SK-N-MC (cell line): ENCODE measurements at regions not wholly inside any gene's neighbourhood (a gene's known extent, or its start where the extent isn't known, plus 50 kb on each side); places are given as distances from the start of the nearest gene placed in this dataset.

Source experiments
- DNase-seq: peaks from one replicate; pipeline ENCODE4 v3.0.0-alpha.2; 2011; ENCODE audit warnings: low read depth, low spot score
- H3K27ac ChIP-seq: fragments of 200-600 bp; sonication (generic); 2 replicates; pipeline ENCODE4 v1.5.1; 2016; ENCODE audit warnings: mixed run types
- H3K36me3 ChIP-seq: fragments of 200-600 bp; sonication (generic); 2 replicates; pipeline ENCODE4 v1.6.1; 2017; ENCODE audit warnings: antibody characterized with exemption, low read length, mixed read lengths; ENCODE audit not compliant: insufficient read depth
- H3K4me3 ChIP-seq: fragments of 200-600 bp; sonication (generic); 2 replicates; pipeline ENCODE4 v1.5.1; 2016
- H3K9ac ChIP-seq: fragments of 200-600 bp; sonication (generic); 2 replicates; pipeline ENCODE4 v1.8.0; 2017; ENCODE audit warnings: mixed run types, mixed read lengths; ENCODE audit not compliant: insufficient read length
- H3K9me3 ChIP-seq: fragments of 200-600 bp; sonication (generic); 2 replicates; pipeline ENCODE4 v1.6.1; 2017; ENCODE audit warnings: low read depth, mild to moderate bottlenecking, antibody characterized with exemption, low read length, moderate library complexity, mixed read lengths
- EZH2 ChIP-seq: fragments of 200-600 bp; sonication (generic); IDR thresholded peaks from one replicate; pipeline ENCODE4 v1.6.1; 2017; ENCODE audit warnings: antibody characterized with exemption
- FOXP2 ChIP-seq: optimal IDR thresholded peaks from 2 replicates; pipeline ENCODE3; 2011; ENCODE audit warnings: mild to moderate bottlenecking, moderate library complexity; ENCODE audit not compliant: insufficient read depth; ENCODE audit errors: extremely low read length, control extremely low read depth
- POLR2AphosphoS5 ChIP-seq: IDR thresholded peaks from 2 replicates; pipeline ENCODE4 v1.6.1; 2012; ENCODE audit warnings: mild to moderate bottlenecking, low read depth, low read length, borderline replicate concordance

DNA sequence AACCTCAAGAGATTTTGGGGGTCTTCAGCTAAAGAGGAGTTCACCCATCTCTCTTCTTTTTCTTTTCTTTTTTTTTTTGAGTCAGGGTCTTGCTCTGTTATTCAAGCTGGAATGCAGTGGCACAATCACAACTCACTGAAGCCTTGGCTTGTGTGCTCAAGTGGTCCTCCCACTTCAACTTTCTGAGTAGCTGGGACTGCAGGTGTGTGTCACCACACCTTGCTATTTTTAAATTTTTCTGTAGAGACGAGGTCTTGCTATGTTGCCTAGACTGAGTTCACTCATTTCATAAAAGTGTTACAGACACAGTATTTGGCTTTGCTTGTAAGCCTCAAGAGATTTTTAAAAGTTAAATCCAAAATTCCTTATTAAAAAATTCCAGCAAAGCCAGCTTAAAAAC lies 71.7 kb downstream of the OXSM start:
- TF ChIP-seq EZH2 (no peak), POLR2AphosphoS5 (no peak)
- DNase-seq, result no peak
- H3K36me3 ChIP-seq, result no peaks in the 10 kb centered on the region
- H3K4me3 ChIP-seq, result no peak overlapping the region
- H3K27ac ChIP-seq, result no peak overlapping the region
- H3K9ac ChIP-seq, result no peak overlapping the region
- H3K9me3 ChIP-seq, result no peaks in the 10 kb centered on the region

GRCh38 chr3:25863011-25863415 lies 73.1 kb downstream of the OXSM start:
- TF ChIP-seq FOXP2 (no peak), POLR2AphosphoS5 (no peak), EZH2 (no peak)
- no peaks in the 10 kb centered on the region for H3K36me3 ChIP-seq
- no peak overlapping the region for H3K9ac ChIP-seq
- H3K4me3 ChIP-seq, result no peak overlapping the region
- DNase-seq, result no peak
- H3K27ac ChIP-seq, result no peak overlapping the region
- H3K9me3 ChIP-seq, result no peaks in the 10 kb centered on the region

DNA sequence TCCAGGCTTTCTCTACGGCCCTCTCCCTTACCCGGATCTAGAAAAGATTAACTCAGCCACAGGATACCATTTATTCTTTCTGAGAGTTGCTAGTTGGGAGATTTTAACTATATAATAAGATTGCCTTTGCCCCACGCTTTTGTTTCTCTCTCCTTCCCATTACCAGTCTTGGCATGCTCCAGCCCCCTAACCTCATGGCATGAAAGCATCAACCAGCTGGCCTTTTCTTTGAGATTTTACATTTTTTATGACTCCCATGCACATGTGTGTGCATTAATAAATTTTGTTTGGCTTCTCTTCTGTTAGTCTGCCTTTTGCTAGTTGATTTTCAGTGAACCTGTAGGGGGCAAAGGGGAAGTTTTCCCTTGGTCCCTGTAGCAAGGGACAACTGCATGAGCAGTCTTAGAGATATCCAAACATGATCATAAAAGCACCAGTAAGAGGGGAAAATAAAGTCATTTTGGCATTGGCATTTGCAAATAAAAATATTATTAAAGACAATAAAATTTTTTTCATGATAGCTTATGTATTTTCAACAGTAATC lies 73.6 kb downstream of the OXSM start:
- Histone ChIP-seq H3K36me3 (no peaks in the 10 kb centered on the region), H3K9me3 (no peaks in the 10 kb centered on the region), H3K9ac (no peak overlapping the region), H3K27ac (no peak overlapping the region), H3K4me3 (no peak overlapping the region)
- DNase-seq, result no peak
- TF ChIP-seq POLR2AphosphoS5 (no peak), FOXP2 (no peak), EZH2 (no peak)

- Histone ChIP-seq H3K27ac (no peak overlapping the region), H3K36me3 (no peaks in the 10 kb centered on the region), H3K9me3 (no peaks in the 10 kb centered on the region), H3K9ac (no peak overlapping the region), H3K4me3 (no peak overlapping the region)
- TF ChIP-seq POLR2AphosphoS5 (no peak), FOXP2 (no peak), EZH2 (no peak)
- DNase-seq, result no peak
Measured at GRCh38 chr3:25870452-25870851, 80.6 kb downstream of the OXSM start.

- no peaks in the 10 kb centered on the region for H3K36me3 ChIP-seq
- no peak for DNase-seq
- no peak overlapping the region for H3K27ac ChIP-seq
- H3K9me3 ChIP-seq, result no peaks in the 10 kb centered on the region
- H3K9ac ChIP-seq, result no peak overlapping the region
- H3K4me3 ChIP-seq, result no peak overlapping the region
- no peak for TF ChIP-seq POLR2AphosphoS5
- TF ChIP-seq EZH2, result no peak
- TF ChIP-seq FOXP2, result no peak
Measured at GRCh38 chr3:25872200-25872877, 82.4 kb downstream of the OXSM start.

DNA sequence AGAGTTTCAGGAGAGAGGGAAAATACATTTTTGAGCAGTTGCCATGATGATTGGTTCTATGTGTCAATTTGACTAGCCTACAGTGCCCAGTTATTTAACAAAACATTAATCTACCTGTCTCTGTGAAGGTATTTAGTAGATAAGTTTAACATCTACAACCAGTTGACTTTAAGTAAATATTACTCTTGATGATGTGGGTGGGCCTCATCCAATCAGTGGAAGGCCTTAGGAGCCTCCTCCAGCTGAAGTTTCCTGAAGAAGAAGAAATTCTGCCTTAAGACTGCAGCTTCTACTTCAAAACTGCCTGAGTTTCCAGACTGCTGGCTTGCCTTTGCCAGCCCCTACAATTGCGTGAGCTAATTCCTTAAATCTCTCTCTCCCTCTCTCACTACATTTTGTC lies 93.6 kb downstream of the OXSM start:
- no peak overlapping the region for H3K9ac ChIP-seq
- no peak overlapping the region for H3K4me3 ChIP-seq
- no peaks in the 10 kb centered on the region for H3K36me3 ChIP-seq
- TF ChIP-seq FOXP2 (no peak), EZH2 (no peak), POLR2AphosphoS5 (no peak)
- no peaks in the 10 kb centered on the region for H3K9me3 ChIP-seq
- H3K27ac ChIP-seq, result no peak overlapping the region
- DNase-seq, result no peak

DNA sequence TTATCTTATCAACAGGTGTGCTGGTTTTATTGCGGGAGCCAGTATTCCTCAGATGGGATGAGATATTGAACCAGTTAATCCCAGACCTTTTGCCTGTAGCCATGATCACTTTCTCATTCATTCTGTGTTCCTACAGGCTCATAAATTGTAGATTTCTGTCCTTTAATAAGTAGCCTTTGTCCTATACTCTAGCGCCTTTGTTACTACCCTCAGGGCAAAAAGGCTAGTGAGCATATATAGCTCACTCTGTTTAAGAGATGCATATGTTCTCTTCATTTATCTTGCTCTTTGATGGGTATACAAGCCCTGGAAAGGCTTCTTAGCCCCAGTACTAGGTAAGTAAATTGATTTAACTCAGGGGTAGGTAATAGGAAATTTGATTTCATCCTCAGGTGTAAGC lies 95.1 kb downstream of the OXSM start:
- no peak for TF ChIP-seq EZH2
- no peak for TF ChIP-seq FOXP2
- no peak for TF ChIP-seq POLR2AphosphoS5
- H3K4me3 ChIP-seq, result no peak overlapping the region

GRCh38 chr3:25885544-25885943 lies 95.7 kb downstream of the OXSM start:
- no peak overlapping the region for H3K27ac ChIP-seq
- H3K4me3 ChIP-seq, result no peak overlapping the region
- no peaks in the 10 kb centered on the region for H3K9me3 ChIP-seq
- no peak for DNase-seq
- TF ChIP-seq FOXP2 (no peak), POLR2AphosphoS5 (no peak), EZH2 (no peak)
- H3K9ac ChIP-seq, result no peak overlapping the region
- H3K36me3 ChIP-seq, result no peaks in the 10 kb centered on the region

More for the DNA sequence above, 95.1 kb downstream of the OXSM start:
- no peaks in the 10 kb centered on the region for H3K36me3 ChIP-seq
- H3K27ac ChIP-seq, result no peak overlapping the region
- no peak overlapping the region for H3K9ac ChIP-seq
- no peaks in the 10 kb centered on the region for H3K9me3 ChIP-seq
- no peak for DNase-seq

DNA sequence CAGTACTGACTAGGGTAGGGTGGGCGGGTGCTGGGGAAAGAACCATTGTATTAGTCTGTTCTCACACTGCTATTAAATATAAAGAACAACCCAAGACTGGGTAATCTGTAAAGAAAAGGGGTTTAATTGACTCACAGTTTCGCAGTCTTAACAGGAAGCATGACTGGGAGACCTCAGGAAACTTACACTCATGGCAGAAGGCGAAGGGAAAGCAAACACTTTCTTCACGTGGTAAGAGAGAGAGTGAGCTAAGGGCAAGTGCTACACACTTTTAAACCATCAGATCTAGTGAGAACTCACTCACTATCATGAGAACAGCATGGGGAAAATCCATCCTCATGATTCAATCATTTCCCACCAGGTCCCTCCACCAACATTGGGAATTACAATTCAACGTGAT lies 98.0 kb downstream of the OXSM start:
- no peak overlapping the region for H3K4me3 ChIP-seq
- no peaks in the 10 kb centered on the region for H3K36me3 ChIP-seq
- H3K27ac ChIP-seq, result no peak overlapping the region
- TF ChIP-seq POLR2AphosphoS5 (no peak), FOXP2 (no peak), EZH2 (no peak)
- H3K9ac ChIP-seq, result no peak overlapping the region
- no peaks in the 10 kb centered on the region for H3K9me3 ChIP-seq
- DNase-seq, result no peak
